ENCODE measurements at regions not wholly inside any gene's neighbourhood (a gene's known extent, or its start where the extent isn't known, plus 50 kb on each side); places are given as distances from the start of the nearest gene placed in this dataset.

DNA sequence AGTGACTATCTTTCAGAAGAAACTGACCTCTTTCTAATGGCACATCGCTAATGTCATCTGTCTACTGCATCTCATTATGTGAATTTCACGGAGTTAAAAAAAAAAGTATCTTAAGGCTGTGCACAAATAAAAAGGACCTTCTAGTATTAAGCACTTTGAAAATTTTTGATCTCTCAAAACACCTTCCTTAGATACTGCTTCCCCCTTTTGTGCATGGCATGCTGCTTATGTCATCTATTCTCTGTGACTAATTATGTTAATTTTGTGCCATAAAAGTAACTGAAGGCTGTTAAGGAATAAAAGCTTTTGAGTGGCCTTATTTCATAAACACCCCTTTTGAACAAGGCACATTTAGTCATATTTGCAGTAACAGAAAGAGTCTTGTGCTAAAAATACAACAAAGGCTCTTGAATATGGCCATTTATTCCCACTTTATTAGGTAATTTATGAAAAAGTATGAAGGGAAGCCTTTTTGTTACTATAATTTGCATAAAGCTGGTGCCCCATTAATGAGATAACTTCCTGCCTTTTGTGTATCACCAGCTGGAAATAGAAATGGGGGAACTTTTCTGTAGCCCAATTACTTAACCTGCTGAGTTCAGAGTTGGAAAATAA is 1412.0 kb upstream of the ZEB2 start:
- TF ChIP-seq CTCF (IDR thresholded peaks at IDR 0.05): no peak
- TF ChIP-seq POLR2A (IDR thresholded peaks at IDR 0.05): no peak
